AG09319 (cell line): ENCODE measurements at regions not wholly inside any gene's neighbourhood (a gene's known extent, or its start where the extent isn't known, plus 50 kb on each side); places are given as distances from the start of the nearest gene placed in this dataset.

Source experiments
- DNase-seq: peaks from one replicate; pipeline ENCODE4 v3.0.0-alpha.2; 2010; ENCODE audit warnings: low read depth; ENCODE audit errors: extremely low read depth
- TF ChIP-seq, protein P1 (sequence below): IDR thresholded peaks from 2 replicates; pipeline ENCODE4 v1.5.1; 2011; ENCODE audit warnings: low read depth, mild to moderate bottlenecking, inconsistent platforms, low read length, moderate library complexity

- no peak for DNase-seq
- TF ChIP-seq, protein P1, sequence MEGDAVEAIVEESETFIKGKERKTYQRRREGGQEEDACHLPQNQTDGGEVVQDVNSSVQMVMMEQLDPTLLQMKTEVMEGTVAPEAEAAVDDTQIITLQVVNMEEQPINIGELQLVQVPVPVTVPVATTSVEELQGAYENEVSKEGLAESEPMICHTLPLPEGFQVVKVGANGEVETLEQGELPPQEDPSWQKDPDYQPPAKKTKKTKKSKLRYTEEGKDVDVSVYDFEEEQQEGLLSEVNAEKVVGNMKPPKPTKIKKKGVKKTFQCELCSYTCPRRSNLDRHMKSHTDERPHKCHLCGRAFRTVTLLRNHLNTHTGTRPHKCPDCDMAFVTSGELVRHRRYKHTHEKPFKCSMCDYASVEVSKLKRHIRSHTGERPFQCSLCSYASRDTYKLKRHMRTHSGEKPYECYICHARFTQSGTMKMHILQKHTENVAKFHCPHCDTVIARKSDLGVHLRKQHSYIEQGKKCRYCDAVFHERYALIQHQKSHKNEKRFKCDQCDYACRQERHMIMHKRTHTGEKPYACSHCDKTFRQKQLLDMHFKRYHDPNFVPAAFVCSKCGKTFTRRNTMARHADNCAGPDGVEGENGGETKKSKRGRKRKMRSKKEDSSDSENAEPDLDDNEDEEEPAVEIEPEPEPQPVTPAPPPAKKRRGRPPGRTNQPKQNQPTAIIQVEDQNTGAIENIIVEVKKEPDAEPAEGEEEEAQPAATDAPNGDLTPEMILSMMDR, result no peak
Measured at GRCh38 chr2:190769258-190769657, 111.4 kb upstream of the GLS start.

DNA sequence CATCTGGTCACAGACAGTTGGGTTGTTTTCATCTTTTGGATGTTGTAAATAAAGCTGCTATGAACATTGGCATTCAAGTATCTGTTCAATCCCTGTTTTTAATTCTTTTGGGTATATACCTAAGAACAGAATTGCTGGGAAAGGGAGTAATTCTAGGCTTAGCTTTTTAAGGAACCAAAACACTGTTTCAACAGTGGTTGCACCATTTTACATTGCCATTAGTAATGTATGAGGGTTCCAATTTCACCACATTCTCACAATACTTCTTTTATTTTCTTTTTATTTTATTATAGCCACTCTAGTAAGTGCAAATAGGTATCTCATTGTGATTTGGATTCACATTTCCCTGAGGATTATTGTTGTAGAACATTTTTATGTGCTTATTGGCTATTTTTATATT is 108.9 kb upstream of the GLS start:
- DNase-seq, result no peak
- TF ChIP-seq, protein P1, result no peak

GRCh38 chr2:190780594-190780993 is 100.0 kb upstream of the GLS start:
- TF ChIP-seq, protein P1, result no peak
- no peak for DNase-seq

DNA sequence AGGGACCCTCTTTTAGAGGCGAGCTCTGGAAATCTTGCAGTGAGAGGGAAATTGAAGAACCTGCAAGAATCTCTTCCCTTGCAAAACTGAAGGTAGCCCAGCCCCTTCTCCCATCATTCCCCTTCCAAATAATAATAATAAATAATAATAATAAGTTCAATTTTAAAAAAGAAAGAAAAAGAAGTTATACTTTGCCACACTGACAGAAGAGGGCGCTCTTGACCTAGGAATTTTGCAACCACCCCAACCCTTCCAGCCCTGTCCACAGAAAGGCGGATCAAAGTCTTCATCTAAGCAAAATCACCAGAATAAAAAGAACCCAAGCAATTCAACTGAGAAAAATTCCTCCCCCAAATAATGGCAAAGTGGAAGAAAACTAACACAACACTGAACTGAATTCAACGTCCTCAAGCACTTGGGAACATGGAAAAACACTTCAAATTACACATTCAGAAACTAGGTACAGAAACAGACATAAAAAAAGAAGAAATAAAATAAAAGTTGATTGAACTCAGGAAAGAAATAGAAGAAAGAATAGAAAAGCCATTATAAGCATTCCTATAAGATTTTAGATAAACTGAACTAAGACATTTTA is 98.9 kb upstream of the GLS start:
- TF ChIP-seq, protein P1, result peak; percentile 53

GRCh38 chr2:190782264-190782663 is 98.4 kb upstream of the GLS start:
- TF ChIP-seq, protein P1, result no peak
- no peak for DNase-seq

More for the DNA sequence above, 98.9 kb upstream of the GLS start:
- no peak for DNase-seq

DNA sequence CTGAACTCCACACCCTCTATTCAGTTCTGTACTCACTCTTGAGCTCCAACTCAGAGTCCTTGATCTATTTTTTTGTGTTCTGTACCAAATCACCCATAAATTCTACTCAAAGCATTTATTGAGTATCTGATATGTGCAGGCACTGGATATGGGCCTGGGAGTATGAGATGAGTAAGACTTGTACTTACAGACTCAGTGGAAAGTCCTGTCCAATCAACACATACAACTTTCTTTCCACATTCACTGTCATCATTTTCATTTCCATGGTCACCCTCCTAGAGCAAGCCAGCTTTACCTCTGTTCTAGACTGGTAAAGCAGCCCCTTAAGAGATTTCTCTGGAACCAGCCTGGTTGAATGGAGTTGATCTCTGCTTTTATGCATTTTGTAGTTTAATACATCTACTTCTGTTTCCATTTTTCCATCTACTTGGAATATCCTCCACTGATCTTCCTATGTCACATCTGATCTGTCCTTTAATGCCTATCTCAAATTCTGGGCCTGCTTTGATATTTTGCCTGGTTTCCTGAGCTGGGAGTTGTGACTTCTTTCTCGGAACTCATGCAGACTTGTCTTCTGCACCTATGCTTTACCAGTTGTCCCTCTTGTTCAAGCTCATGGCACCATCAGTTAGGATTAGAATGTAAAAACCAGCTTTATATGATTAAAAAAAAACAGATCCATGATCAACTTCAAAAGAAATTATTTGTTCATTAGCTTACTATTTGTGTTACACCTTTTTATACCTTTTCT is 96.9 kb upstream of the GLS start:
- TF ChIP-seq, protein P1, result no peak
- DNase-seq, result no peak

DNA sequence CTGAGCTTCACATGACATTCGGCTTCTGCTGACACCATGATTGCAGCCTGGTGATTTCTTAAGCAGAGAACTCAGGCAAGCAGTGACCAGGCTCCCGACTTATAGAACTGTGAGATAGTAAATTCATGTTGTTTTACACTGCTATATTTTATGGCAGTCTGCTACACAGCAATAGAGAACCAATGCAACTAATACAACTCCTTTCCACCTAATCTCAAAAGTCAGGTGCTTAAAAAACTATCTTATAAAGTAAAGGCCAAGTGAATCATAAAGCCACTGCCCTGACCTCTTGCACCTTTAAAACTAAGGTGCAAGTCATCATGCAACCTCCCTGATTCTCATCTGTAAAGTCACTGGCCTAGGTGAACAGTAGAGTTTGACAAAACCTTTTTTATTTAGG is 95.3 kb upstream of the GLS start:
- DNase-seq, result no peak
- TF ChIP-seq, protein P1, result no peak
